Lung (tissue), 11 donors: ENCODE measurements at regions not wholly inside any gene's neighbourhood (a gene's known extent, or its start where the extent isn't known, plus 50 kb on each side); places are given as distances from the start of the nearest gene placed in this dataset.

ENCODE experiments used
- ATAC-seq: fragments of 200-7000 bp; cut with Tn5 transposase; one replicate; pipeline ENCODE4 v1.9.1; 2020; ENCODE audit warnings: moderate number of reproducible peaks; ENCODE audit not compliant: insufficient read depth, low FRiP score
- DNase-seq, 3 donors: peaks; one replicate each; pipeline ENCODE4 v3.0.0-alpha.2; 2013 to 2017
- H3K27ac ChIP-seq, 2 donors: one replicate each; pipeline ENCODE4 v1.5.1; 2013; ENCODE audit warnings: mild to moderate bottlenecking in 2 of 2, moderate library complexity in 2 of 2, control low read depth in 1 of 2, inconsistent platforms in 1 of 2, low read depth in 1 of 2, low read length in 1 of 2
- H3K27me3 ChIP-seq, 3 donors: one replicate each; pipeline ENCODE4 v1.5.1; 2013; ENCODE audit warnings: low read length in 2 of 3; ENCODE audit not compliant: control insufficient read depth in 3 of 3, insufficient read depth in 3 of 3
- H3K36me3 ChIP-seq, 4 donors: one replicate each; pipeline ENCODE4 v1.5.1; 2013; ENCODE audit warnings: low read length in 4 of 4, mild to moderate bottlenecking in 1 of 4, moderate library complexity in 1 of 4; ENCODE audit not compliant: control insufficient read depth in 4 of 4, insufficient read depth in 4 of 4
- H3K4me1 ChIP-seq, 5 donors: one replicate each; pipeline ENCODE4 v1.5.1; 2013; ENCODE audit warnings: low read length in 5 of 5, mild to moderate bottlenecking in 2 of 5, moderate library complexity in 1 of 5; ENCODE audit not compliant: control insufficient read depth in 5 of 5, insufficient read depth in 5 of 5
- H3K4me3 ChIP-seq: one replicate; pipeline ENCODE4 v1.5.1; 2013; ENCODE audit warnings: mild to moderate bottlenecking, control low read depth, moderate library complexity
- H3K9ac ChIP-seq, 2 donors: one replicate each; pipeline ENCODE4 v1.5.1; 2013; ENCODE audit warnings: low read length in 2 of 2, control low read depth in 1 of 2; ENCODE audit not compliant: insufficient read depth in 1 of 2
- H3K9me3 ChIP-seq, 4 donors: one replicate each; pipeline ENCODE4 v1.5.1; 2013; ENCODE audit warnings: low read length in 3 of 4, mild to moderate bottlenecking in 1 of 4, moderate library complexity in 1 of 4; ENCODE audit not compliant: control insufficient read depth in 4 of 4, insufficient read depth in 3 of 4
- CTCF ChIP-seq: IDR thresholded peaks from 2 replicates; pipeline ENCODE4 v1.5.1; 2012; ENCODE audit warnings: mild to moderate bottlenecking; ENCODE audit errors: control extremely low read depth, extremely low read depth
- WGBS, 2 donors: extraction: QIAGEN DNeasy Blood & Tissue Kit; methylation state at CpG; one replicate each; pipeline ENCODE4 v1.1.7; 2013; 5-methylcytosine and 5-hydroxymethylcytosine counted together
- donor health status: control.
- donor health status: control.
- donor health status: Bipolar disorder and iron deficiency.
- donor health status: healthy.
- donor health status: DM: yes; HTN: yes; CAD: no.

GRCh38 chr16:66154801-66155200 lies 211.7 kb upstream of the CDH5 start:
- peaks cover 0 to 41% (median 24%) of the 10 kb centered on the region in 5 donors for H3K4me1 ChIP-seq
- no peak for ATAC-seq
- no peaks in the 10 kb centered on the region for H3K36me3 ChIP-seq
- H3K27ac ChIP-seq, result no peak overlapping the region
- no peak overlapping the region for H3K4me3 ChIP-seq
- no peak overlapping the region for H3K9ac ChIP-seq
- no peak for TF ChIP-seq CTCF
- 74 to 86% methylated on average over 8 of the region's 8 CpGs for WGBS, 2 donors
- no peaks in the 10 kb centered on the region for H3K9me3 ChIP-seq
- no peak for DNase-seq
- H3K27me3 ChIP-seq, result no peaks in the 10 kb centered on the region

DNA sequence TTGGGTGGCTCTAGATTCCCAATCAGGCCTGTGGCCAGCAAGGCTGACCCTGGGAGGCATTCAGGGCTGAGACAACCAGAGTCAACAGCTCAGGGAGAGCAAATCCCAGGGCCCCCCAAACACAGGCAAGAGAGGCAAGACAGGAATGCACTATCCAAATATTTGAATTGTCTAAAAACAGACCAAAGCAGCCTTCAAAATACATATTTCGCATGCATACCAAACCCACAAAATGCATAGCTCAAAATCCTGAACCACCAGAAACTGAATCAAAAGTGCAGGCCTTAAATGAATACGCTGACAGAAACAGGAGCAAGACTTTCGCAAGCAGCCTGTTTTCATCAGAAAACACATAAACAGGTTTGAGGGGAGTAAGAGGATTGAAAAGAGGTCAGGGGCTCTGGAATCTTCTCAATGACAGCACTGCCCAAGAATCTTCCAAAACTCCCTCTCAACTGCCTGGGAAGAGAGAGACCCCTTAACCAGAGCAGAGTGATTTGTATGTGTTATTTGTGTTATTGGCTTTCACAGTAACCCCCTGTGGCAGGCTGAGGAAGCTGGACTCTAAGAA lies 213.6 kb upstream of the CDH5 start:
- Histone ChIP-seq H3K9ac (peak overlapping the region in 1 of 2 donors; percentile 51), H3K36me3 (no peaks in the 10 kb centered on the region), H3K27ac (peak overlapping the region in 1 of 2 donors; percentile 41), H3K4me3 (no peak overlapping the region), H3K27me3 (no peaks in the 10 kb centered on the region), H3K4me1 (peaks cover 0 to 44% (median 24%) of the 10 kb centered on the region in 5 donors), H3K9me3 (no peaks in the 10 kb centered on the region)
- ATAC-seq (no peak), DNase-seq (peak; percentile 73 to 94 (median 93))
- no peak for TF ChIP-seq CTCF
- WGBS, 2 donors, result 65 to 70% methylated on average over 3 of the region's 3 CpGs

DNA sequence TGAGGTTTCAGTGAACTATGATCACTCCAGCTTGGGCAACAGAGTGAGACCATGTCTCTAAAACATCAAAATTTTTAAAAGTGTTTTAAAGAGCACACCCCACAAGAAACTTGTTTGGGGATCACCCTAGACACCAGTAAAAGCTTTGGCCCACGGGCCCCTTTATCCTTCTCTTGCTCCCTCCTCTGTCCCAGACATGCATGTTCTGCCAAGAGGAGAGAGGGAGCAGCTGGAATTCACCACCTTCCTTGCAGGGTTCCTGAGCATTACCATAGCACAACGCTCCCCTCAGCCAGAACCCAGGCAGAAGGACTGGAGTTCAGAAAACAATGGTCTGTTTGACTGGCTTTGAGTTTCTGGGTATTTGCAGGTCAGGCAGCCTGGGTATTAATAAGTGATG lies 214.3 kb upstream of the CDH5 start:
- TF ChIP-seq CTCF, result no peak
- Histone ChIP-seq H3K9ac (no peak overlapping the region), H3K27me3 (no peaks in the 10 kb centered on the region), H3K4me3 (no peak overlapping the region), H3K36me3 (no peaks in the 10 kb centered on the region), H3K27ac (peak overlapping the region in 1 of 2 donors; percentile 41), H3K9me3 (peaks cover 0 to 2% (median 0%) of the 10 kb centered on the region in 4 donors), H3K4me1 (peaks cover 0 to 50% (median 24%) of the 10 kb centered on the region in 5 donors)
- whole genome bisulfite sequencing, 2 donors, result 72 to 75% methylated on average over 2 of the region's 2 CpGs
- ATAC-seq, result no peak
- DNase-seq, result peak in 2 of 3 donors; percentile 42 to 48
